SK-N-SH (cell line): ENCODE measurements at regions not wholly inside any gene's neighbourhood (a gene's known extent, or its start where the extent isn't known, plus 50 kb on each side); places are given as distances from the start of the nearest gene placed in this dataset.

ENCODE experiments used
- CHD2 ChIP-seq: fragments of 150-350 bp; IDR thresholded peaks from 2 replicates; pipeline ENCODE4 v1.6.1; 2018; ENCODE audit warnings: low read length; ENCODE audit not compliant: partially characterized antibody
- EP300 ChIP-seq, 2 experiments: IDR thresholded peaks; 2 replicates each; pipeline versions ENCODE4 v1.4.0 to v1.6.1; 2012; ENCODE audit warnings: borderline replicate concordance in 1 of 2, low read depth in 1 of 2, low read length in 1 of 2
- GABPA ChIP-seq: IDR thresholded peaks from 2 replicates; pipeline ENCODE4 v1.4.0; 2012; ENCODE audit warnings: low read depth, mild to moderate bottlenecking
- JUND ChIP-seq: IDR thresholded peaks from 2 replicates; pipeline ENCODE4 v1.4.0; 2012
- MXI1 ChIP-seq: IDR thresholded peaks from 2 replicates; pipeline ENCODE4 v1.6.1; 2012; ENCODE audit warnings: mild to moderate bottlenecking, low read depth, low read length, improper control_type of control experiment
- RCOR1 ChIP-seq: fragments of 150-350 bp; IDR thresholded peaks from 2 replicates; pipeline ENCODE4 v1.6.1; 2017; ENCODE audit warnings: antibody characterized with exemption, low read length
- REST ChIP-seq: IDR thresholded peaks from 2 replicates; pipeline ENCODE4 v1.6.1; 2012; ENCODE audit warnings: mild to moderate bottlenecking, low read depth, low read length, moderate library complexity
- TAF1 ChIP-seq: IDR thresholded peaks from 2 replicates; pipeline ENCODE4 v1.6.1; 2012; ENCODE audit warnings: low read depth, mild to moderate bottlenecking, low read length, moderate library complexity, borderline replicate concordance
- TEAD4 ChIP-seq: IDR thresholded peaks from 2 replicates; pipeline ENCODE4 v1.4.0; 2012; ENCODE audit warnings: mild to moderate bottlenecking, borderline replicate concordance; ENCODE audit not compliant: insufficient read depth
- TF ChIP-seq, protein P1 (sequence below): fragments of 200-600 bp; sonication (generic); IDR thresholded peaks from 2 replicates; pipeline ENCODE4 v1.6.1; 2017; ENCODE audit warnings: antibody characterized with exemption, mild to moderate bottlenecking, moderate library complexity
- TF ChIP-seq, protein P2 (sequence below): IDR thresholded peaks from 2 replicates; pipeline ENCODE4 v1.4.0; 2012; ENCODE audit warnings: low read depth

DNA sequence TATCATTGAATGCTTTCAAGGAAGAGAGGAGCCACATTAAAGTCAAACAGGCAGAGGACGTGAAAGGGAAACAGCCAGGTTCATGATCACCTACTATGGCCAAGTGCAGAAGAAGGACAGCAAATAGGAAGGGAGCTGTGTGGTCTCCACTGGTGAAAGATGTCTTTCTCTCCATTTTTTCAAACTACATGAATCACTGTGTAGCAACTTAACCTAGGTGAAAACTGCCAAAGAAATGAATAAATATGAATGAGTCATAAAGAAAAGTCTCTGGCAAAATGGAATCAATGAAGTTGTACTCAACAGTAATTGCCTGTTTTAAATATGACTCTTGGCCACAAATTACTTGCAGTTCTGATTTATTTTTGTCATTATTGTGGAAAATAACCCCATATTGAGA lies 452.6 kb upstream of the PKDCC start:
- TF ChIP-seq TEAD4 = no peak
- no peak for TF ChIP-seq GABPA
- TF ChIP-seq, protein P1, sequence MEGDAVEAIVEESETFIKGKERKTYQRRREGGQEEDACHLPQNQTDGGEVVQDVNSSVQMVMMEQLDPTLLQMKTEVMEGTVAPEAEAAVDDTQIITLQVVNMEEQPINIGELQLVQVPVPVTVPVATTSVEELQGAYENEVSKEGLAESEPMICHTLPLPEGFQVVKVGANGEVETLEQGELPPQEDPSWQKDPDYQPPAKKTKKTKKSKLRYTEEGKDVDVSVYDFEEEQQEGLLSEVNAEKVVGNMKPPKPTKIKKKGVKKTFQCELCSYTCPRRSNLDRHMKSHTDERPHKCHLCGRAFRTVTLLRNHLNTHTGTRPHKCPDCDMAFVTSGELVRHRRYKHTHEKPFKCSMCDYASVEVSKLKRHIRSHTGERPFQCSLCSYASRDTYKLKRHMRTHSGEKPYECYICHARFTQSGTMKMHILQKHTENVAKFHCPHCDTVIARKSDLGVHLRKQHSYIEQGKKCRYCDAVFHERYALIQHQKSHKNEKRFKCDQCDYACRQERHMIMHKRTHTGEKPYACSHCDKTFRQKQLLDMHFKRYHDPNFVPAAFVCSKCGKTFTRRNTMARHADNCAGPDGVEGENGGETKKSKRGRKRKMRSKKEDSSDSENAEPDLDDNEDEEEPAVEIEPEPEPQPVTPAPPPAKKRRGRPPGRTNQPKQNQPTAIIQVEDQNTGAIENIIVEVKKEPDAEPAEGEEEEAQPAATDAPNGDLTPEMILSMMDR = no peak
- TF ChIP-seq EP300 (IDR thresholded peaks at IDR 0.05; ENCODE audit: borderline replicate concordance in 1 of 2, low read depth in 1 of 2, low read length in 1 of 2) = no peak
- TF ChIP-seq CHD2 = no peak
- no peak for TF ChIP-seq RCOR1
- no peak for TF ChIP-seq MXI1
- TF ChIP-seq TAF1 = no peak
- TF ChIP-seq JUND = no peak
- TF ChIP-seq REST = no peak
- TF ChIP-seq, protein P2, sequence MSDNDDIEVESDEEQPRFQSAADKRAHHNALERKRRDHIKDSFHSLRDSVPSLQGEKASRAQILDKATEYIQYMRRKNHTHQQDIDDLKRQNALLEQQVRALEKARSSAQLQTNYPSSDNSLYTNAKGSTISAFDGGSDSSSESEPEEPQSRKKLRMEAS = no peak
